ENCODE measurements at regions not wholly inside any gene's neighbourhood (a gene's known extent, or its start where the extent isn't known, plus 50 kb on each side); places are given as distances from the start of the nearest gene placed in this dataset.

- DNase-seq: no peak
These were observed 130.9 kb upstream of the PRNP start for GRCh38 chr20:4555188-4555890.

DNA sequence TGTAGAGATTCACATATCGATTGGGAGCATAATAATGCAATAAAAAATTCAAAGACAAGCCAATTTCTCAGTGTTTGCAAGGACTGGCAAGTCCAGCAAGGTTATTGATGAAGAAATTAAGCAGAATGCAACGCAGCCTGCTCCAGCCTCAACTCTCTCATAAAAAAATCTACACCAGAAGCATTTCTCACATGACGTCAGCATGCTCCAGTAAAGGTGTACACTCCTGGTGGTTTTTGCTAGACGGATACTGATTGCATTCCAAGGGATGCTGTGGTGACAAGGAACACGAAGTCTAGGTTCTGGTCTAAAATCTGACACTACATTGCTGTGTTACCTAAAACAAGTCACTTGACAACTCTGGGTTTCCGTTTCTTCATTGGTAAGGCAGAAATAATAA lies 131.9 kb upstream of the PRNP start:
- no peak for DNase-seq

DNA sequence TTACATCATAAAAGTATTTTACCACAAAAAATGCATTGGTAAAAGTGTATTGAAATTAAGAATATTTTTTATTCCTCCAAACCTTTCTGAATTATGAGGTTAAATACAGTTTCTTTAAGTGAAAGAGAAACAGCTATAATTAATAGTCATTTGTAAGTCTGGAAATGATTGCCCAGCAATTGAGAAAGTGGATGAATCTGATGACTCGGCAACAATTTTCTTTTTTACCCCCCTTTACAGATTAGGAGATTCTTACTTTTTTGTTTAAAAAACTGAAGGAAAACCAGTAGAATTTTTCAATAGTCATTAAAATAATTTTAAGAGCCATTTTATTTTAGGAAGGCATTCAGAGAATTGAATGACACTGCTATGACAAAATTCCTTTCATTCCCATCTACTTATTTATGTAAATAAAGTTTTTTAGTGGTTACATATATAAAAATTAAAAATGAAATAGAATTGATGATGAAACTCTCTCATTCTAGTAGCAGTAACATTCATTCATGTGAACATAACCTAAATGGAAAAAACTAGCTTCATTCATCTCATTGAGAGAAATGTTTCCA lies 134.1 kb upstream of the PRNP start:
- no peak for DNase-seq

DNA sequence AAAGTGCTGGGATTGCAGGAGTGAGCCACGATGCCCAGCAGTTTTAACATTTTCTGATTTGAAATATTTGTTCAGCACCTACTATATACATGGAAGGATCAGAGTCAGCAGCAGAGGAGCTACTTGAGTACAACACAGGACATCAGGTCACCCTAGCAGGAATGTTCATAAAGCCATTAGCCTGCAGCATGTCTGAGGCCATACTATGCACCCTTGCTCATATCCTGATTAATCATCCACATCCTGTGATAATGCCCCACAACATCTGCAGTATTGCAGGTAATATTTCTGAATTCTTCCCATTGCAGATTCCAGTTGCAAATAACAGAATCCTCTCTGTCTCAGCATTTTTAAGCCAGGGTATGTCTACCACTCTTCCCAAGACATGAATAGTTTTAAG lies 135.5 kb upstream of the PRNP start:
- no peak for DNase-seq

DNA sequence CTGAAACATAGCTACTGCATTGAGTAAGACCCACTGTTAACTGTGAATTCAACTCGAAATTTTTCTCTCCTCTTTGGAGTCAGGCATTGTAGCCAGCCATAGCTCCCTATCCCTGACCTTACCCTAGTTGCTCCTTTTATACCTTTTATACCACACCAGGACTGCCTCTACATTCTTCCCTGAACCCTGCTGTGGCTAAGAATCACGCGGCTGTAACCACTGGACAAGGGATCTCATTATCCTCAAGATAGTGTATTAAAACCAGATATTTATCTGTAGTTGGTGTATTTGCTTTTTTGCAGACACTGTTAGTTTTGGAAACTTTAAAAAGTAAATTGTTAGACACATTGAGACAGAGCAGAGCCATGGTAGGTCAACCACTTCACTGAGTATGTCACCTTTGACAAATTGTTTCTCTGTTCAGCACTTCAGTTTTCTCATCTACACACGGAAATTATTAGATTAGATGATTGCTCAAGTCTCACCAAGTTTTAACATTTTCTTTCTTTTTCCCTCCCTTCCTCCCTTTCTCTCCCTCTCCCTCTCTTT lies 136.5 kb upstream of the PRNP start:
- no peak for DNase-seq

- no peak for DNase-seq
These were observed 137.7 kb upstream of the PRNP start for GRCh38 chr20:4548552-4548951.

DNA sequence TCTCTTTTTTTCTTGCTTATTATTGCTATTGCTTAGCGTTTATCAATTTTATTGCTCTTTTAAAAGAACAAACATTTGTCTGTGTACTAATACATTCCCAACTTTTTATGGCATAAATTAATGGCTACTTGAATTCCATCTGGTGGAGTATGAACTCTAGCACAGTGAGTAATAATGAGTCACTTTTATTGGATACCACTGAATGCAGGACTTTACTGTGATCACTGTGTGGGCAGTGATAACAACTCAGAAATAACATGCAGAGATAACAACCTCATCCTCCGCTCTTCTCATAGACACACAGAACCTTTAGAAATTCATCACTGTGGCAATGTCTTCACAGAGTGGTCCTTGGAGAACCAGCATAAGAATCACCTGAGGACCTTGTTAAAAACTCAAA lies 139.5 kb upstream of the PRNP start:
- DNase-seq: no peak

DNA sequence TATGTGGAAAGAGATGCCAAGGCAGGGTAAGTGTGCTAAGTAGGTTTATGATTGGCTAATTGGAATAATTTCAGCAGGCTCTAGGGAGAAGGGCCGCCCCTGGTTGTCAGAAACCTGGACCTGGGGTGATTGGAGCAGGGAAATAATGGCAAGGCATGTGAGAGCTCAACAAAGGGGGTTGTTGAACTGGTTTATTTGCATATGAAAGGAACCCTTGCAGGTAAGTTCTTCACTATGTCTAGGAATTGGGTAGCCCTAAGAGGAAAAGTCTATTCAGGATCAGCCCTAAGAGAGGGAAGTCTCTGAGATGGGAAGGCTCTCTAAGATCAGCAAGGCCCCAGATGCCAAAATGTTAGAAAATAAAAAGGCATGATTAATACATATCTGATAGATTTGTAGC lies 139.9 kb upstream of the PRNP start:
- no peak for DNase-seq

DNA sequence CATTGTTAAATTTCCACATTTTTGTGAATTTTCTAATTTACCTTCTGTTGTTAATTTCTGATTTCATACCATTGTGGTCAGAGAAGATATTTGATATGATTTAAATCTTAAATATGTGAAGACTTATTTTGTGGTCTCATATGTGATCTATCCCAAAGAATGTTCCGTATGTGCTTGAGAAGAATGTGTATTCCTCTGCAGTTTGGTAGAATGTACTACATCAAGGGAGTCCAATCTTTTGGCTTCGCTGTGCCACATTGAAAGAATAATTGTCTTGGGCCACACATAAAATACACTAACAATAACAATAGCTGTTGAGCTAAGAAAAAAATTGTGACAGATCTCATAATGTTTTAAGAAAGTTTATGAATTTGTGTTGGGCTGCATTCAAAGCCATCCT lies 140.7 kb upstream of the PRNP start:
- no peak for DNase-seq

- DNase-seq: no peak
These were observed 141.5 kb upstream of the PRNP start for GRCh38 chr20:4544765-4545164.

- no peak for DNase-seq
These were observed 144.0 kb upstream of the PRNP start for GRCh38 chr20:4542270-4542669.

DNA sequence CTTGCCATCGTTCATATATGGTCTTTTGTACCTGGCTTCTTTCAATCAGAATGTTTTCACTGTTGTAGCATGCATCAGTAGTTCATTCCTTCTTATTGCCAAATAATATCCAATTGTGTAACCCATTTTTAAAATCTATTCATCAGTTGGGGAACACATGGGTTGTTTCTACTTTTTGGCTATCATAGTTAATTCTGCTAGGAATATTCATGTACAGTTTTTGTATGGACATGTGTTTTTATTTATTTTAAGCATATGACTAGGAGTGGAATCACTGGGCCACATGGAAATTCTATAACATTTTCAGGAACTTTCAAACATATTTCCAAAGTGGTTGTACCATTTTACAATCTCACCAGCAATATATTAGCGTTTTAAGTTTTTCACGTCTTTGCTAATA lies 151.9 kb upstream of the PRNP start:
- DNase-seq: no peak

GRCh38 chr20:4533368-4534133 lies 152.7 kb upstream of the PRNP start:
- no peak for DNase-seq

GRCh38 chr20:4532772-4533171 lies 153.5 kb upstream of the PRNP start:
- DNase-seq: no peak

DNA sequence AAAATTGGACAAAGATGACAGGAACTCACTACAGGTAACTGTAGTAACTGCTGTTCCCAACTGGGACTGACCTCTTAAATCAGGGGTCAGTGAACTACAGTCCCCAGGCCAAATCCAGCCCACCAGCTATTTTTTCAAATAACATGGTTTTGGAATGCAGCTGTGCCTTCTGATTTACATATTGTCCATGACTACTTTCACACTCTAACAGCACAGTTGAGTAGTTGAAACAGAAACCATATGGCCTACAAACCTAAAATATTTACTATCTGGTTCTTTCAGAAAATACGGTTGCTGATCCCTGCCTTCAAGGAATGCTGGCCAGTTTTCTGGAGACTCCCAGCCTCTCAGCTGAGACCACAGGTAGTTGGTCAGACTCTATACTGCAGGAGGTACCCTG lies 161.5 kb upstream of the PRNP start:
- DNase-seq: no peak

GRCh38 chr20:4524307-4524706 lies 161.9 kb upstream of the PRNP start:
- no peak for DNase-seq

GRCh38 chr20:4522310-4522709 lies 163.9 kb upstream of the PRNP start:
- no peak for DNase-seq

GRCh38 chr20:4521170-4521968 lies 164.9 kb upstream of the PRNP start:
- DNase-seq: no peak

GRCh38 chr20:4519534-4519933 lies 166.7 kb upstream of the PRNP start:
- no peak for DNase-seq

DNA sequence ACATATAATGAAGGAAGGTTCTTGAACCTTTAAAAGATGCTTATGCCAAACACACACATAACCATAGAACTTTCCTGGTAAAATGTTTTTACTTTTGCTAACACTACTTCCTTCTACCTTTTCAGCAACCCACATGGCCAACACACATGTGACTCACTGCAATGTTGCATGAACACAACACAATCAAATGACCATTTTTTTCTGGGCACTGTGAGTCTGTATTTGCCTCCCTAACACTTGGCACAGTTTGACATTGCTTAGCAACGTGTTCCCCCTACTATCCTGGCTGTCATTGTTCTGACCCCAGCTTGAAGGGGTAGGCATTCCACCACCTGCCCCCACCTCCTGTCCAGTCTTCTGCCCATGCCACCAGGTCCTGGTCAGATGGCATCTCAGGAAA lies 169.4 kb upstream of the PRNP start:
- DNase-seq: no peak

- DNase-seq: no peak
These were observed 172.5 kb upstream of the PRNP start for GRCh38 chr20:4513720-4514119.

DNA sequence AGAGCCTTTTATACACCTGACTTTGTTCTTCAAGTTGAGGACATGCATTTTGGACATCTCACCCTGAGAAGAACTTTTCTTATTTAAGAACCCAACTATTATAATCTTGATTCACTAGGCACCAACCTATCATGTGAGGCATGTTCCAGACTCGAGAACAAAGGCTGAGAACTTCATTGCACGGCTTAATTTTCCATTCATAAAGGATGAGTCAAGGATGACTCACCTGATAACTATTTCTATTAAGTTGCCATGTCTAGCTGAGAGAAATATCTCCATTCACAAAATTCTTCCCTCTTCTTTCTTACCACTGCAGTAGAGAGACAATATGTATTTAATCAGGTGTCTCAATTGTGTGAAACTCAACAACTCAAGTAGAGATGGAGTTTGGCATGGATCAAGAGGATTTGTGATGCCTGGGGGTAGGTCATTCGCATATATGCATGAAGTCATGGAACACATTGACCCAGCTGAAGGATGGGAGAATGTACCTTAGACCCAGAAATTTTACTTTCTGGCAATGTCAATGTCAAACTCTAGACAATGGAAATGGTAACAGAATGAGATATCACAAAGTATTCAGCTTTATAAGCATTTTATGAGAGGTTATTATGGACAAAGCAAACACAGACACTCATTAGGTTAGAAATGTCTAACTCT lies 173.2 kb upstream of the PRNP start:
- DNase-seq: no peak

DNA sequence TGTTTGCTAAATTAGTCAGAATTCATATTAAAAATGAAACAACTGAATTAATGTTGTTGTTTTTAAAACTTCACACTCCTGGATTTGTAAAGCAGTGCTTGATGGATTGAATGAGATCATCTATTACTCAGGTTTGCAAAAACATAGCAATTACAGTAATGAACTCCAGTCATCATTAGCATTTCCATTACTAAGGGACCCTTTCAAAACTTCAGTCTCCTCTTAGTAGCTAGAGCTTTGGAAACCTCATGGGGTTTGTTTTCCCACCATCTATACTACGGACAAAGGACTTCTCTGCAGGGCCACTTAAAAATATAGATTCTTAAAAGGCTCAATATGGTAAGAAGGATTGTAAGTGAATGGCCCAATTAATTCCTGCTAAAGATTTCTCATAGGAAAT lies 174.5 kb upstream of the PRNP start:
- DNase-seq: no peak
